ENCODE measurements at regions not wholly inside any gene's neighbourhood (a gene's known extent, or its start where the extent isn't known, plus 50 kb on each side); places are given as distances from the start of the nearest gene placed in this dataset.

DNA sequence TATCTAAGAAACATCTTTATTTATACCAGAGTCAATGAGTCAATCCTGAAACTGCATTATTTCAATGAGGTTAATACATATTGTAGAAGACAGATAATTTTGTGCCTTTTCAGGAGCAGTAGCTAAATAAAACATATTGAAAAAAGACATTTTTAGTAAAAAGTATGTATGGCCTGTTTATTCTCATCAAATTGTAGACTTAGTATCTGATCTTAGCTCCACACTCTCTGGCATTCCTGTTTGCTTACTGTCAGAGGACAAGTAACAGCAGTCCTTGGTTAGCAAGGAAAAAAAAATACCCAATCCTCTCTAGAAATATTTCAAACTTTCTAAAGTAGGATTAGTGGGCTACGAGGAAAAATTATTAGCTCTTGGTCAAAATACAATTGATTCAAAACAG is 50.5 kb upstream of the GUCY1A1 start:
- DNase-seq: no peak

DNA sequence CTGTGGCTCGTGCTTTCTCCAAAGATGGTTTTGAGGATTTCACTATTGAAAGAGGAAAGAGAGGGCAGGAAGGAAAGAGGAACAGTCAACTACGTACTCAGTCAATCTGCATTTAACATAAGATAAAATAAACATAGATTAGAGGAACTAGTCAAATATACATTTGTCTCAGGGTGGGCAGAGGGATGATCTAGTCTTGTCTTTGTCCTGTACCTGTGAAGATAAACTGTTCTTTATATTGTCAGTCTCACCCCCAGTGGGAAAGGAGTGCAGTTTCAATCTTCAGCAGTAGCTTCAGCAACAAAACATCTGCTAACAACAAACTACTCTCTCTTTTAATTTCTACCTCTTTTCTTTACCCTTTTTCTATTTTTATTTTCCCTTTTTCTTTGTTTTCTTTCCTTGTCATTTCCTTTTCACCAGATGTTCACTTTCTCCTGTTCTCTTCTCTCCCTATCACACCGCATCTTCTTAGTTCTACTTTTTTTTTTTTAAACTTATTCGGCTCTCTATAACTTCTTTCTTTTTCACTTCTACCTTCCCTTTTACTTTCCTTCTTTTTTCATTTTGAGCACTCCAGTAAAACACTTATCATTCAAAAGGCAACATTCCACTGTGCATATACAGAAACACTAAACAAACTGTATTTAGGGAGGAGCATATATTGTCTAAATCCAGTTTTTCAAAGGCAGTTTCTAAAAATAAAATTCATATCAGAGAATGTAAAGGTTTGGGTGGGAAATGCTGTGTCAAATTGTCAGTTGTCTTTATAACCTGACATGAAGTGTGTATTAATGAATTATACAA is 51.4 kb upstream of the GUCY1A1 start:
- no peak for DNase-seq

DNA sequence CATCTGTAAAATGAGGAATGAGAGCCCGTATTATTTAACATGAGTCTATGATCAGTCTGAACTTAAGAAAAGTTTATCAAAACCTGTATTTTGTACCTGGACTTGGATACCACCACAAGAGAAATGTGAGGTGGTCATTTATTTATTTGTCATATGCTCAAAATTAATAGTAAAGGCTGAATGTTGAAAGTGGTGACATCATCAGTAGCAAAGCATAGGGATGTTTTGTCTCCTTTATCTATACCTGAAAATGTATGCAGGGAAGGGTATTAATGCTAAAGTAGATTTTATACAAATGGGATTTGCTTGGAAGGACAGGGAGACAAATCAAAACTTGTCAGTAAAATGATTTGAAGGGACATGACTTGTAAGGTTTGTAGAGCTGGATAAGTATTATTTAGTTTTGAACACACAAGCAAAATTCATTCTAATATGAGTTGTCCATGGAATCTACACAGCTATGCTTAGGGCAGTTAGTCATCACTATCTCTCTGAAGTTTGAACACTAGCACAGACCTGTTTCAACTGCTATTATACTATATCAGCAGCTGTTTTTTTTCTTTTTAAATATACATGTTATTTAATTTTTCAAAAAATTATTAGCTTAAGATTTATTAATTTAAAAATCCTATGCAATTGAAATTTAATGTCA is 52.4 kb upstream of the GUCY1A1 start:
- no peak for DNase-seq

DNA sequence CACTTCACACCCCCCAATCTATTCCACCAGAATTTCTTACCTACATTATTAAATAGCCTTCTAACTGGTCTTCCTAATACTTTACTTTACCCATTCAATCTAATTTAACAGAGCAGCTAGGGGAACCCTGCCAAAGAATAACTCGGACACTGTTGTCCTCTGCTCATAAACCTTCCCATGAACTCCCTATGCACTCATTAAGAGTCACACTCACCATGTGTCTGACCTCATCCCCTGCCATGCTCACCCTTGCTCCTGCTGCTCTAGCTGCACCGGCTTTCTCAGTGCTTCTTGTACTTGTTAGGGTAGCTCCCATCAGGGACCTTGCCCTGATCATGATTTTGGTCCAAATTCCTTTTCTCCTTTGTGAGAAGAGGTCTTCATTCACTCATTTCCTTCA is 54.6 kb upstream of the GUCY1A1 start:
- DNase-seq: no peak

DNA sequence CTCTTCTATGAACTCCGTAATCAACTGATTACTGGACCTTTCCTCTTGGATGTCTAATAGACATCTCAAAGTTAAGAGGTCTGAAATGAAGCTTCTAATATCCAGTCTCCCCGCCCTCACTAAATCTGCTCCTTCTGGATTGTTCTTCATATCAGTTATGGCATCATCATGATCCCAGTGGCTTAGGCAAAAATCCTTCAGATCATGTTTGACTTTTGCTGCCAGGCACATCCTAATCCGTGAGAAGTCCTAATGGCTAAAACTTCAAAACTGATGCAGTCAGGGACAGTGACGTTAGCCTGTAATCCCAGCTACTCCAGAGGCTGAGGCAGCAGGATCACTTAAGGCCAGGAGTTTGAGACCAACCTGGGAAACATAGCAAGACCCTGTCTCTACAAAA is 55.1 kb upstream of the GUCY1A1 start:
- DNase-seq: no peak

DNA sequence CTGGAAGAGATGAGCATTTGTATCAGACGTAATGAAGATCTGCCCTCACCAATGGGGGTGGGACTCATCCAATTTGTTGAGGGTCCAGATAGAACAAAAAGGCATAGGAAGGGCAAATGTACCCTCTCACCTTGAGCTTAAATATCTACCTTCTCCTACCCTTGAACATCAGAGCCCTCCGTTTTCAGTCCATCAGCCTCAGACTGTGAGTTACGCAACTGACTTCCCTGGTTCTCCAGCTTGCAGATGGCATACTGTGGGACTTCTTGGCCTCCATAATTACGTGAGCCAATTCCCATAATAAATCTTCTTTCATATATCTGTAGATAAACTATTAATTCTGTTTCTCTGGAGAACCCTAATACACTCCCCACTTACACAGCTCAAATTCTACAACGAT is 56.5 kb upstream of the GUCY1A1 start:
- no peak for DNase-seq

DNA sequence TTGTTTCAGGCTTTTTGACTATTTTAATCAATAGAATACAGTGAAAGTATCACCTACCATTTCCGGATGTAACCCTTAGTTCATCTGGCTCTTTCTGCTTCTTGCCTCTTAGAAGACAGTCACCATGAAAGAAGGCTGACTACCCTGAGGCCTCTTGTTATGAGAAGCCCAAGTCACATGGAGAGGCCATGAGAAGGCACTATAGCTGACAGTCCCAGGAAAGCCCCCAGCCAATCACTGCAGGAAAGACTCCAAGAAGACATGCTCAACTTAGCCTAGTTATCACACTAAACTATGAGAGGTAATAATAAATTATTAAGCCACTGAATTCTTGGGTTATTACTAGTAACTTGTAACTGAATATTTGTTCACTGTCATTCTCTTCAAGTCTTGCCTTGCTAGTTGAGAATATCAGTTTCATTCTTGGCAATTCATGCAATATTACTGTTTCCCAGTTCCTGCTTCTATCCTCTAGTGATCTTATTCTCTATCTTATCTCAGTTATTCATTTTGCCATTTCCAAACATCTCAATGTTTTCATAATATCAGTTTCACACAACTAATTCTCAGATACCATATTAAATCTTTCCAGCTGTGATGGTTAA is 57.1 kb upstream of the GUCY1A1 start:
- no peak for DNase-seq

DNA sequence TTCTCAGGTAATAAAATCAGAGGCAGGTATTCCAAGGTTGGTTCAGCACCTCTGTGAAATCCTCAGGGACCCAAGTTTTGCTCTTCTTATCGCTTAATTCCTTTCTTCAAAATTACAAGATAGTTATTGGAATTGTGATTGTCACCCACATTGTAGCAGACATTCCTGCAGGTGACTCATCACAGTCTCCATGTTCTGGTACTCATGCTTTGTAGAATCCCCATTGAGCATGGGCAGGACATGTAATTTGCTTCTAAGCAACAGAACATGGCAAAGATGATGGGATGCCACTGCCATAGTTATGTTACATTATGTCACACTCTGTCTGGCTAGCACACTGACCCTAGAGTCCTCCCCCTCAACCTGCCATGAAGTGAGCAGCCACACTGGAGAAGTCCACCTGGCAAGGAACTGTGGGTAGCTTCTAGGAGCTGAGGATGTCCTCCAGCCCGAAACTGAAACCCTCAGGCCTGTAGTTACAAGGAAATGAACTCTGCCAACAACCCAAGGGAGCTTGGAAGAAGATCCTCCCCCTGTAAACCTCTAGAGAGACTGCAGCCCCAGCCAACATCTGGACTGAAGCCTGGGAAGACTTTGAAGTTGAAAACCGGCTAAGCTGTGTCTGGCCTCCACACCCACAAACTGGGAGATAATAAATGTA is 58.3 kb upstream of the GUCY1A1 start:
- DNase-seq: no peak

DNA sequence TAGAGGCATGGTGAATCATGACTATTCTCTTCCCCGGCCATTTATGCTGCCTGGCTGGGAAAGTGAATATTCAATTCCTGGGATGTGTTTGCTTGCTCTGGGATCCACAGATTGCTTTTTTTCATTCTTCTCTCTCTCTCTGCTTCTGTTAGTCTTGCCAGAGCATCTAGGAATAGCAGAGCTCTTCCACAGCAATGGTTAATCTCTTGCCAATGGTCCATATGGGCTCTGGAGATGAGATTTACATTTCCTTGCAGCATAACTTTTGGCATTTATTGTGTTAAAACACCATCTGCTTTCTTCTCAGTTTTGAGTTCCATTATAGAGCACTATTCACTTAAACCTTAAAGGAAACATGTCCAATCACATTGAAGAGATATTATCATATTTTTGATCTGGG is 59.2 kb upstream of the GUCY1A1 start:
- no peak for DNase-seq

DNA sequence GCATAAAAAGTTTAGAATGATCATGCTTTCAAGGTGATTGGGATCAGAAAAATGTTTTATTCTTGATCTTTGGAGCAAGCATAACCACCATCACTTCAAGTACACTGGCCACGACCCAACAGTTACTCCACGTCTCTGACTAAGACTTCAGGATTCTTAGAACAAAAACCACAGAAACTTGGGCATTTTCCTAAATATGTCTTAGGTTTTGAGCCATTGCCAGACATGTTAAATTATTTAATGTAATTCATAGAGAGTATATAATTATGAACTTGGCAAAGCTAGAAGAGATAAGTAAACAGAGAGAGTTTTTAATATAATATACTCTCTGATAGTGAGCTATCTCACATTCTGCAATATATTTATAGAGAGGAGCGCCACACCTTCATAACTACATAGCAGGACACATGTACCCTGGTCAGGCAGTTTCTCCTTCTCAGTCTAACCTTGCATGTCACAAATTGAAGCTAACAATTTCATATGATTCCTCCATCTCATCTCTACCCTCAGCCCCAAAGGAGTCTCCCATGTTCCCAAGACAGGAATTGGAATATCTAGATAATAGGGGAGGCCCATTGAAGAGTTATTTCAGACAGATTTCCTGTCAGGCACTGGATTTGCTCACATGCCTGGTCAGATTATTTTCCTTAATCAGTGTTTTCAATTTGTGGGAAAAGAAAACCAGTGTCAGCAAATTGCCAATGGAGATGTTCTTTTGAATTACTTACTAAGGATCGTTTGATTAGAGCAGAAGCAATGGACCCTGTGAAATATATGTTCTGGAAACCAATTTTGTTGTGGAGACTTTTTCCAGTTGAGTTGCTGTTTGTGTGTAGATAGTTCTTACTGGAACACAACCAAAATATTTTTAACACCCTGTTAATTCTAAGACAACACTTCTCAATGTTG is 61.7 kb upstream of the GUCY1A1 start:
- peak; percentile 37 for DNase-seq

DNA sequence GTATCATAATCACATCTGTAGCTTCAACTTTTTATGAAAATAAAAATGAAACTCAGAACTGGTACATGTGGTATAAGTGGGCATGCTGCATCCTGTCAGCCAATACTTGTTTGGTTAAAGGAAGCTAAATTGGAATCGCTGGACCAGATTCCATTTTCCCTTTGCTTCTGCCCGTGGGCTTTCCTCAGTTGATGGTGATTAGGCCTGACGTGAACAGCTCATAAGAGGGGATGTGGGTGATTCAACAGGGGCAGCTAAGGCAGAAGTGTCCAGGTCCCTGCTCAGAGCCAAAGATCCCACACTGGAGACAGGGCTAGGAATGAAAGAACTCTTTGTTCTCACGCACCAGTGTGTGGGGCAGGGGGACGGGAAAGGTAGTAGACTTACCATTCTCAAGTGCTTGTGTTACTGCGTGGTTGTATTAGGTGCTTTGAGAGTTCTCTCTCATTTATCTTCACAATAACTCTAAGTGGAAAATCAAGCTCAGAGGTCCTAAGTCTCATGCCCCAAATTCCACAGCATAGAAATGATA is 63.2 kb upstream of the GUCY1A1 start:
- DNase-seq: no peak

DNA sequence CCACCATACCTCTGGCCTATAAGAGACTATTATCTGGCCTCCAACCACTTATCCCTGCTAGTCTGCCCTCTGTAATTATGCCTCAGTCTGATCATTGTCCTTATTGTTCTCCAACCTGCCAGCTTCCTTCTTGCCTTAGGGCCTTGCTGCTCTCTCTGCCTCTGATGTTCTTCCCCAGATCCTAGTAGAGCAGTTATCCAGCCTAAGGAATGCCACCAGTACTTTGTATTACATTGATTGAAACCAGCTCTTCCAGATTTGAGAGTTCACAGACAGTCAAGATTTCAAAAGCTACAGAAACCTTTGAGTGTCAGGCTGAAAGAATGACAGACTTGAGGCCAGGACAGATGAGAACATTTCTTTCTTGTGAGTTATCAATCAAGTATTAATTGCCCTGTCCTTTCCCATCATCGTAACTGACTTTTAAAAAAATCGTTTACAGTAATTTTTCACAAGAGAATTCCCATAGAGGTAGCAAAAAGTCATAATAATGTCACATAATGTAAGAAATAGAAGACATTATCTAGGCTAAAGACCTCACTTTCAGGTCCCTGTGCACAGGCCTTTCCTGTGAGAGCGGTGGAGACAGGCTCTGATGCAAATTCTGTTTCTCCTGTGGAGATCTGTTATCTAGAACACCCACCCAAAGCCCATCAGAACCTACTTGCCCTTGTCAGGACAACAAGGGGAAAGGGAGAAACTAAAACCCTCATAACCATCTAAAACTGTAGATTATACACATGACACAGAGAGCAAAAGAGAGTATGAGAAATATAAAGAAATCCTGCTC is 64.1 kb upstream of the GUCY1A1 start:
- DNase-seq: no peak

DNA sequence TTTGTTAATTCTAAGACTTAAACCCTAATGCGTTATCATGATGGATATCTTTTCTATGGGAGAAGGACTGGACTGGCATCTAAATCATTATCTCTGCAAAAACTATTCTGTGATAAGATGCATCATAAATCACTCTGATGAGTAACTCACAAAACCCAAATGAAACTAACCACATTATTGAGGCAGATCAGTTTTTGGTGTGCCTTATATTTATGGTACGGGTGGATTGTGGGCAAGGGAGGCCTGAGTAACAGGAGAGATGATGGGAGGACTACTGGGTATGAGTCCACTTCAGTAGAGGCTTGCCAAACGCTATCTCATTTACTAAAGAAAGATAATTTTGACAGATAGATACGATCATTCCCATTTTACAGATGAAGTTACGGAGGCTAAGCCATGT is 66.4 kb upstream of the GUCY1A1 start:
- DNase-seq: no peak

DNA sequence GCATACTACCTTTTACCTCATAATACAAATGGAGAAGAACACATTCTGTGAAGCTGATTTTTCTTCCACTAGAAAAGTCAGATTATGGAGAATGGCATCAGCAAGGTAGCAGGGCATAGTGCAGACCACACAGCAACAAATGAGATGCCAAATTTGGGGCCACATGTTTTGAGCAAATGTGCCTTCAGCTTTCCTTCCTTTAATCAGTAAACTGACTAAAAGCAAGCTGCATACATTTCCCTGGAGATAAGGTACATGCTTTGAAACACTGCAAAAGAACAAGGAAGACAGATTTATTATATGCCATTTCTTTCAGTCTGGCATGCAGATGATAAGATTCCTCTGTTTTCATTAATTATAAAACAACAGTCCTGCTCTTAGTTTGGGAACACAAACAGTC is 67.1 kb upstream of the GUCY1A1 start:
- no peak for DNase-seq

DNA sequence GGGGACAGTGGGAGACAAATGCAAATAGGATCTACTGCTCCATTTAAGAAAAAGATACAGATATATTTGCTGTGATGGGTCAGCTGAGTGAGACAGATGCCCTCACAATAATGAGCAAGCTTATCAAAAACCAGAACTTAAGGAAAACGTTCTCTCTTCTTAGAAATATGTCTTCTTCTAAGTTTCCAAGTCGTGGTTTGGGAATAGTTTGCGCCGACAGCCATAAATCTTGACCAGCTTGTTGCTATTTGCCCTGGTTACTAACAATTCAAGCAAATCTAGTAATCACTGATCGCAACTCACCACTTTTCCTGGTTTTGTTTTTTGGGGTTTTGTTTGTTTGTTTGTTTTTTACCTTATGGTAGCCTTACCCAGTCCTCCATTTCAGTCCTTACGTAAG is 67.6 kb upstream of the GUCY1A1 start:
- no peak for DNase-seq

DNA sequence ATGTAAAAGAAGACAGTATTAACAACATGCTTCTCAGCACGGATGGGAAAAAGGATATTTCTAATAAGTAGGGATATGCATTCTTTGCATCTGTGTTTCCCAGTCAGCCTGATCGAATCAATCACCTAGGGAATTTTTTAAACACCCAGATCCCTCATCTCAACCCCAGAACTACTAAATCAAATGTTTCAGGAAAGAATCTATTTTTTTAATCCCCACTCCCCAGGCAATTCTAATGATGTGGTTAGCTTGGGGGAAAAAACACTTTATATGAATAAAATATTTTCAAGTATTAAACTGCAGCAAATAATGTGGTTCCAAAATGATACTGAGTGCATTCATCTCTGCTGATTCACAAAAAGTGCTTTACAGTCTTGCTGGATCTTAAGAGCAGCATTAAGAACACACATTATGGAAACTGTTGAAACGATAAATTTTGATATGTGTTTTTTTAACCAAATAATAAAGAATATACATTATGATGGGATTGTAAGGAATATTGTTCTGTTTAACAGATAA is 68.7 kb upstream of the GUCY1A1 start:
- DNase-seq: no peak

DNA sequence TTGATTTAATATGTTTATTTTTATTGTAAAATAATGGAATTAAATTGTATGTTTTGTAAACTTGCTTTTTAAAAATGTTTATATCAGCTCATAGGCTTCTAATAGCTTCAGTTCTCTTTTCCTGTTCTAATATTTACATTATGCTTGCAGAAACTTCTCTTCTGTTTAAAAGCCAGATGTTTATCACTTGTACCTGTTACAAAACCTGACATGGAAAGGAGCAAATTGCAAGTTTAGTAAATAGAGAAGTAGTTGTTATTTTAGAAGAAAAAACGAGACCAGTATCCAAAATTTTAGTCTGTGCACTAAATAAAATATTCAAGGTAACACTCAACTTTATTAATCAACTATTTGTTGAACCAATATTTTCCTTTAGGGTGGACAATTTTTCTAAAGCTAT is 69.4 kb upstream of the GUCY1A1 start:
- no peak for DNase-seq

DNA sequence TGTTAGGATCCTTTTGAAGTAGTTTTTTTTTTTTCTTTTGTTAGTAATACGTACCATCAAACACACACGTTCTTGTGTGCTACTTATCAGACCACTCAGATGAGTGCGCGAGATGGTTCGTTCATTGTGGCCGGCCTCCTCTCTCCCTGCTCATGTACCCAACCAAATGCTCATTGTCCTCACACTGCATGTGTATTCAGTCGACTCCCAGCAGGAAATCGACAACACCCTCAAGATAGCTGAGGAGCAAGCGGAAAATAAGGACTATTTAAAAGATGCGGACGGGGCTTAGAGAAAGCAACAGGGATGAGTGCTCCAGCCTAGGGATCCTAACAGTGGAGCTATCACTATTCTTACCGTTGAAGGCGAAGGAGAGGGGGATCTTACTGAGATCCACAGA is 72.9 kb upstream of the GUCY1A1 start:
- no peak for DNase-seq

DNA sequence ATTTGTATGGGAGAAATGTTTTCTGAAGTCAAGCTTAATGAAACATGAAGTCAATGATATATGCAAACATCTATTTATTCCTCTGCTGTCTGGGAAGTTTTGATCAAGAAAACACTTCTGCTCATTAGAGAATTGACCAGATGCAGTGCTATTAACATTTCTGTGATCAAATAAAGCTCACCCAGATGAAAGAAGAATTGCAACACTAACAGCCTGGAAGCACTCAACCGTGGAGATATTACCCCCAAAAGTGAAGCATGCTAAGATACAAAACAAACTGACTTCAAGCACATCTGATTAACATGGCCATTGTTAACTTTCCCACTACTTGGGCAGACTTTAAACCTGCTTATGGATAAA is 73.7 kb upstream of the GUCY1A1 start:
- no peak for DNase-seq

DNA sequence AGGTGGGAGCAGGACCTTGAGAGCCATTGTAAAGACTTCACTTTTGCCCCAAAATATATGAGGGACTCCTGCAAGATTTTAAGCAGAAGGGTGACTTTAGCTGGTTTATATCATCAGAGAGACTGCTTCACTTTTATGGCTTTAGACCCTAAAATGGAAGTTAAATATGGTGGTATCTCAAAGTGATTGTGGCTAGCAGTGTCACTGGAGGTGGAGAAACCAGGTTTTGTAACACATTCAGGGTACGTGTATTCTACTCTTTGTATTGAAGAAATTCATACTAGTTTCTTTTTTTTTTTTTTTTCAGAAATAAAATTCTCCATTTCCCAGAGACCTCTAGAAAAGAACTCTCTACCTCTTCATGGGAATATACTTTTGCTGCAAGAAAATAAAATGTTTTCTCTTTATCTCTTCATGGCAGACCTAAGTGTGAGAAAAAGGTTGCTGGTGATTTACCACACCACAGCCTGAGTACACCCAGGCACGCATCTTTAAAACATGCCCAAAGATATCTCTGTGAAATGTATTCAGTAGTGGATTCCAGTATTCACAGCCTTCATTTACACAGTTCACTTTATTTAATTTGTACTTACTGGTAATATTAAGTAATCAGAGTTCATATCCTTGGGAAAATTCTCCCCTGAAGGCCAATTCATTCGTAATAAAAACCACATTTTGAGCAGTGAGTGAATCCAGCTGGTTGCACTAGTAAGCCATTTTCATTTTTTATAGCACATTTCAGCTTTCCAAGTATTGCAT is 74.3 kb upstream of the GUCY1A1 start:
- peak; percentile 80 for DNase-seq

Data from tongue (tissue), 1 donor.